ENCODE measurements at regions not wholly inside any gene's neighbourhood (a gene's known extent, or its start where the extent isn't known, plus 50 kb on each side); places are given as distances from the start of the nearest gene placed in this dataset.

- TF ChIP-seq, protein P1, sequence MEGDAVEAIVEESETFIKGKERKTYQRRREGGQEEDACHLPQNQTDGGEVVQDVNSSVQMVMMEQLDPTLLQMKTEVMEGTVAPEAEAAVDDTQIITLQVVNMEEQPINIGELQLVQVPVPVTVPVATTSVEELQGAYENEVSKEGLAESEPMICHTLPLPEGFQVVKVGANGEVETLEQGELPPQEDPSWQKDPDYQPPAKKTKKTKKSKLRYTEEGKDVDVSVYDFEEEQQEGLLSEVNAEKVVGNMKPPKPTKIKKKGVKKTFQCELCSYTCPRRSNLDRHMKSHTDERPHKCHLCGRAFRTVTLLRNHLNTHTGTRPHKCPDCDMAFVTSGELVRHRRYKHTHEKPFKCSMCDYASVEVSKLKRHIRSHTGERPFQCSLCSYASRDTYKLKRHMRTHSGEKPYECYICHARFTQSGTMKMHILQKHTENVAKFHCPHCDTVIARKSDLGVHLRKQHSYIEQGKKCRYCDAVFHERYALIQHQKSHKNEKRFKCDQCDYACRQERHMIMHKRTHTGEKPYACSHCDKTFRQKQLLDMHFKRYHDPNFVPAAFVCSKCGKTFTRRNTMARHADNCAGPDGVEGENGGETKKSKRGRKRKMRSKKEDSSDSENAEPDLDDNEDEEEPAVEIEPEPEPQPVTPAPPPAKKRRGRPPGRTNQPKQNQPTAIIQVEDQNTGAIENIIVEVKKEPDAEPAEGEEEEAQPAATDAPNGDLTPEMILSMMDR (conservative IDR thresholded peaks at IDR 0.05; ENCODE audit: low read depth, low read length), result no peak
- no peak for TF ChIP-seq EZH2 (IDR thresholded peaks at IDR 0.05; ENCODE audit: borderline replicate concordance, low read depth, low read length, poor library complexity, severe bottlenecking)
These were observed 715.1 kb downstream of the TYW1 start for GRCh38 chr7:67711706-67712105.

Measured in A673 (cell line).